GM12892 (cell line): ENCODE measurements at regions not wholly inside any gene's neighbourhood (a gene's known extent, or its start where the extent isn't known, plus 50 kb on each side); places are given as distances from the start of the nearest gene placed in this dataset.

Source experiments
- POLR2A ChIP-seq: IDR thresholded peaks from 2 replicates; pipeline ENCODE4 v1.6.1; 2011; ENCODE audit warnings: low read depth, low read length, control low read depth
- POLR2AphosphoS5 ChIP-seq: IDR thresholded peaks from 2 replicates; pipeline ENCODE4 v1.6.1; 2011; ENCODE audit warnings: low read depth, low read length, control low read depth
- TAF1 ChIP-seq: IDR thresholded peaks from 2 replicates; pipeline ENCODE4 v1.6.1; 2011; ENCODE audit warnings: low read depth, mild to moderate bottlenecking, control low read depth, low read length, borderline replicate concordance

GRCh38 chr14:61151251-61151650 is 129.9 kb downstream of the TMEM30B start:
- TF ChIP-seq POLR2A (no peak), POLR2AphosphoS5 (no peak), TAF1 (no peak)
